ENCODE measurements at regions not wholly inside any gene's neighbourhood (a gene's known extent, or its start where the extent isn't known, plus 50 kb on each side); places are given as distances from the start of the nearest gene placed in this dataset.
"Not testable (repeated sequence)": the region's sequence is repeated elsewhere in the genome, so short reads cannot be mapped to it uniquely, and the experiment has no call there.

DNA sequence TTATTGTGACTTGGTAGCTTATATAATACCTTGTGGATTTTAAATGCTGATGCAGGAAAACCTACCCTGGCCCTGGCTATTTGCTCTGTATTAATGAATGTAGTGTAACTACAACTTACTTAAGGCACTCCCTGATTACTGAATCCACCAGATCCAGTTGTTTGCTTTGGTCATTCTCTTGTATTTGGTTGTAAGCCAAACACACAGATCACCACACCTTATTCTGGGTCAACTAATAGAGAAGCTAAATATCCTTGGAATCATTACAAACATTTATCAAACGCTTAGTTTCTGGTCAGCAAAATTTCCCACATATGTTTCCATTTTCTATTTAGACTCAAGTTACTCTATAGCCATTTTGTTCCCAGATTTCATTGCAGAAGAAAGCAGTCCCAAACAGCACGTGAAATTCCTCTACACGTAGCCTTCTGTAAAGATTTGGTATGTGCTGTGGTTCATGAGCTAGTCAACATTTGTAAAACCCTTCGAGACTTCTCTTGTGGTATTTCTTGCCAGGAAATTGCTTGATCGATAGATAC is 322.6 kb downstream of the MEX3B start:
- DNase-seq (ENCODE audit: low read depth): no peak

DNA sequence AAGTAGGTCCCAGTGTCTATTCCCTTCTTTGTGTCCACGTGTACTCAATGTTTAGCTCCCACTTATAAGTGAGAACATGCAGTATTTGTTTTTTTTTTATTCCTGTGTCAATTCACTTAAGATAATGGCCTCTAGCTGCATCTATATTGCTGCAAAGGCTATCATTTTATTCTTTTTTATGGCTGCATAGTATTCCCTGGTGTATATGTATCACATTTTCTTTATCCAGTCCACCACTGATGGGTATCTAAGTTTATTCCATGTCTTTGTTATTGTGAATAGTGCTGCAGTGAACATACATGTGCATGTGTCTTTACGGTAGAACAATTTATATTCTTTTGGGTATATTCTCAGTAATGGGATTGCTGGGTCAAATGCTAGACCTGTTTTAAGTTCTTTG is 329.4 kb downstream of the MEX3B start:
- not testable (repeated sequence) for DNase-seq (ENCODE audit: low read depth)

DNA sequence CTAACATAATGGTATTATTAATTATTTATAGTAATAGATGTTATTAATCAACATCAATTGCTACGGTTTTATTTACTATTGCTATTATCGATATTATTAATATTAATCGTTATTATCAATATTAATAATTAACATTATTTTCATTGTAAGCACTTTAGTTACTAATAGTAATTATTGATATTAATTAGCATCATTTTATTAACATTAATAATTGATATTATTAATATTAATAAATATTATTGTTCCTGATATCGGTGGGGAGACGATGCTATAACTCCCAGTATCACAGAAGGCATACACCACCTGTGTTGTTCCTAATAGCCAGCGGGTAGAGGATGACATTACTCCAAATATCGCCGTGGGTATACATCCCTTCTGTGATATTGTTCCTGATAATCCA is 335.5 kb downstream of the MEX3B start:
- DNase-seq (ENCODE audit: low read depth): no peak

DNA sequence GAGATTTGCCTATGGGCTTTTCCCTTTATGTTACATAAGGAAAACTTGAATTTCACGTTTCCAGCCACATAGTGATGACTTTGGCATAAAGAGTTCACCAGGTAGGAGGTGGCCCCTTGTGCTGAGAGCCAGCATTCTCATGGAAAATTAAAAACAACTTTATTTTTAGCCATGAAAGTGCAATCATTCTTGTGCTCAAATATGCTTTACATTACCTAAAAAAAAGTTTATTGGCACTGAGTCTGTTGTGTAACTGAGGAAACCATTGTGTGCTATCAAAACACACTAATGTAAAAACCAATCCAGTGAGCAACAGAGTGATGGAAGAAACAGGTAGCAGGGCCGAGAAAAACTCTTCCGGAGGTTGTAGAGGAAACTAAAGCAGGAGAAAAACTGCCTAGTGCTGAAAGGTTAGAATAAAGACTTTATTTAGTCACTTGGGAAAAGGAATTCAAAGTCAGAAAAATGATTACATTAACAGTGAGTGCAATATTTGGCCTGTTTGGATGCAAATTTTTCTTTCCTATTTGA is 332.9 kb upstream of the TMC3 start:
- not testable (repeated sequence) for DNase-seq (ENCODE audit: low read depth)

DNA sequence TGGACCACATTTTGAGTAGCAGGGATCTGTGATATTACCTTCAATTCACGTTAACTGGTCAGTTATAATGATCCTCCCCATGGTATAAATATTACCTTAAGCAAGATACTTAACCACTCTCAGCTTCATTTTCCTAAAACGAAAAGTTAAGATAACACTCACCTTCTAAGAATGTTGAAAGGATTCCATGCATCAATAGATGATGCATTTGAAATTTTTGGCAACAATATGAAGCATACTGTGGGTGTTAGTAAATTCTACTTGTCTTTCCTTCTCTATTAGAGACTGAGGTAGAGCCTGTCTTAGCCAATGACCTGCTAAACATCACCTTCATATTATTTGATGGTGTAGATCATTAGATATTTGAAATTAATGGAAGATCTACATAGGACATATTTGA is 331.7 kb upstream of the TMC3 start:
- not testable (repeated sequence) for DNase-seq (ENCODE audit: low read depth)

DNA sequence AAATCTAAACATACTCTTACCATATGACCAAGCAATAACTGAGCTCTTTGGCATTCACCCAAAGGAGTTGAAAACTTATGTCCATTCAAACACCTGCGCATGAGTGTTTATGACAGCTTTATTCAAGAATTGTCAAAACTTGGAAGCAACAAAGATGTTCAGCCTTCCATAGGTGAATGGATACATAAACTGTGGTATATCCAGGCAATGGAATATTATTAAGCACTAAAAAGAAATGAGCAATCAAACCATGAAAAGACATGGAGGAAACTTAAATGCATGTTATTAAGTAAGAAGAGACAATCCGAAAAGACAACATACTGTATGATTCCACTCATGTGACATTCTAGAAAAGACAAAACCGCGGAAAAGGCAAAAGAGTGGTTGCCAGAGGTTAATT is 312.0 kb upstream of the TMC3 start:
- no peak for DNase-seq (ENCODE audit: low read depth)

DNA sequence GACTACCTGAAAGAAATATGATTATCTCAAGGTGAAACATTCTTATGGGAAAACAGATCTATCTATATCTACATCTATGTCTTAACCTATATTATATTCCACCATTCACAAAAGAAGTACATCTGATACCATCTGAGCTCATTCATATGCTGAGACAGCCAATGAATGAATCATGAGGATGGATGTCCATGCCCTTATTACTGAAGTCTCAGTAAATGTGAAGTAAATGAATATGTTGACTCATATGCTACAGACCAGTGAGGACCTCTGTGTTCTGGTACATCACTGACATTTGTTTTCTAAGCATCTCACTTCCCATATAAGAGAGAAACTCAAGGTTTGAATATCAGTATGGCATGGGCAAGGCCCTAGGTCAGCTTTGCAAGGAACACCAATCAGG is 311.2 kb upstream of the TMC3 start:
- DNase-seq (ENCODE audit: low read depth): no peak

DNA sequence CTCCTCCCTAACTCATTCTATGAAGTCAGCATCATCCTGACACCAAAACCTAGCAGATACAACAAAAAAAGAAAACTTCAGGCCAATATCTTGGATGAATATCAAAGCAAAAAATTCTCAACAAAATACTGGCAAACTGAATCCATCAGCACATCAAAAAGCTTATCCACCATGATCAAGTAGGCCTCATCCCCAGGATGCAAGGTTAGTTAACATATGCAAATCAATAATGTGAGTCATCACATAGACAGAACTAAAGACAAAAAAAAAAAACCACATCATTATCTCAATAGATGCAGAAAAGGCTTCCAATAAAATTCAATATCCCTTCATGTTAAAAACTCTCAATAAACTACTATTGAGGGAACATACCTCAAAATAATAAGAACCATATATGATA is 306.8 kb upstream of the TMC3 start:
- no peak for DNase-seq (ENCODE audit: low read depth)

DNA sequence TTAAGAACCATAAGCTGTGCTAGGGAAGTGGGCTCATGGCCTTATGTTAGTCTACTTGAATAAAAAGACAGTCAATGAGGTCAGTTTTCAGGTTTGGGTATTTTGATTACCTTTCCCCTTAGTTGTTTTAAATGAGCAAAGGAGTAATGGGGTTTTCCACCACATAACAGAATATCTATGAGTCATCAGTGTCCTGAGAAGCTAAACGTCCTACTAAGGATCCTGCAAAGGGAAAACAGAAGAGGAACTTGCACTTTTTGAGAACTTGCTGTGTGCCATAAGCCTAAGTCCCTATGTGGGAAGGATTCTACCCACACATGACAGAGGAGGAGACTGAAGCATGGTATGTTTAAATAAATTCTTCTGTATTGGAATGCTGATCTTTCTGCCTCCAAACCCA is 292.8 kb upstream of the TMC3 start:
- DNase-seq (ENCODE audit: low read depth): peak; percentile 1

DNA sequence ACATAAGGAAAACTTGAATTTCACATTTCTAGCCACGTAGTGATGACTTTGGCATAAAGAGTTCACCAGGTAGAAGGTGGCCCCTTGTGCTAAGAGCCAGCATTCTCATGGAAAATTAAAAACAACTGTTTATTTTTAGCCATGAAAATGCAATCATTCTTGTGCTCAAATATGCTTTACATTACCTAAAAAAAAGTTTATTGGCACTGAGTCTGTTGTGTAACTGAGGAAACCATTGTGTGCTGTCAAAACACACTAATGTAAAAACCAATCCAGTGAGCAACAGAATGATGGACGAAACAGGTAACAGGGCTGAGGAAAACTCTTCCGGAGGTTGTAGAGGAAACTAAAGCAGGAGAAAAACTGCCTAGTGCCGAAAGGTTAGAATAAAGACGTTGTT is 287.0 kb upstream of the TMC3 start:
- DNase-seq (ENCODE audit: low read depth): no peak

DNA sequence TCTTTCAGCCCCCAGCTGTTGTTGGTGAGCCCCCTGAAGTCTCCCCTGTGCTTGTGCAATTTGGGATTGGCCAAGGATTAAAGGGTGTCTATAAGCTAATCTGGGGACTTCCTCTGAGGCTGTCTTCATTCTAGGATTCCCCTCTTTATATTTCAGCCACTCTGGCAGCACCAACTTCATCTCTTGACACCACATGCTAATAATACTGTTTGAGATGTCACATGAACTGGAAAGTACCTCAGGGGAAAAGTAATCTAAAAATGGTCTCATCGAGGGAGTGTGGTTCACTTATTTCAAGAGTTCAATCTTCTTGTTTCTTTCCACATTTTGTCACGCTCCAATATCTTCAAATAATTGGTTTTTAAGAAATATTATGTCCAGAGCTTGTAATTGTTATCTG is 279.2 kb upstream of the TMC3 start:
- no peak for DNase-seq (ENCODE audit: low read depth)

DNA sequence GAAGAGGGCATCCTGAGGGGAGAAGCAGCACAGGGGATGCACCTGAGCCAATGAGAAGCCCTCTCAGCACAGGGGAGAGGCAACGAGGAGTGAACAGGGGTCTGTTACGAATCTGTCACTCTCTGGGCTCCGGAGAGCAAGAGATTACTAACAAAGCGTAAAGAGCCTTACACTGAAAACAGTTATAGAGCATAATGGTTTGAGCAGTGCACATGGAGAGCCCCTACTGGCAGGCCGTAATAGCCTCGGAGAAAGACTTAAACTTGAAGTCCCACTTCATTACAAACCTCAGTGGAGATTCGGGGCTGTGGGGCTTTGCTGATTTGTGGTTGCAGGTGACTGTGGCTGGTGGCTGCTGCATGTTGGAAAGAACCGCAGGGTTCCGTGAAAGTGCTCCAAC is 271.5 kb upstream of the TMC3 start:
- DNase-seq (ENCODE audit: low read depth): no peak

DNA sequence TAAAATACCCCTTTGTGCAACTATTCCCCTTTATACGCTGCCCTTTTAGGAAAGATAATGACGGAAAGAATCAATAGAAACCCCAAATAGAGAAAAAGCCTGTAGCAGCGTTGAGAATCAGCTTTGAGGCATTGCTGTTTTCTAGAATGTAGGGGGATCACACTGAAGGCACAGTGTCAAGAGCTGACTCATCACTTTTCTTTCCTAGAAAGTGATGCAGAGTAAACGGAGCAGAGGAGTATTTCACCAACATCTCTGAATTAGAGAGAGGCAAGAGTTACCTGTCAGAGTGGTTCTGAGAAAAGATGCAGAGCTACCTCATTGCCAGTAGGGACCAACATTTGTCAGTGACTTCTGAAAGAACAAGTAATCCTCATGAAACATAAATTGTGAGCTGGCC is 269.8 kb upstream of the TMC3 start:
- no peak for DNase-seq (ENCODE audit: low read depth)

DNA sequence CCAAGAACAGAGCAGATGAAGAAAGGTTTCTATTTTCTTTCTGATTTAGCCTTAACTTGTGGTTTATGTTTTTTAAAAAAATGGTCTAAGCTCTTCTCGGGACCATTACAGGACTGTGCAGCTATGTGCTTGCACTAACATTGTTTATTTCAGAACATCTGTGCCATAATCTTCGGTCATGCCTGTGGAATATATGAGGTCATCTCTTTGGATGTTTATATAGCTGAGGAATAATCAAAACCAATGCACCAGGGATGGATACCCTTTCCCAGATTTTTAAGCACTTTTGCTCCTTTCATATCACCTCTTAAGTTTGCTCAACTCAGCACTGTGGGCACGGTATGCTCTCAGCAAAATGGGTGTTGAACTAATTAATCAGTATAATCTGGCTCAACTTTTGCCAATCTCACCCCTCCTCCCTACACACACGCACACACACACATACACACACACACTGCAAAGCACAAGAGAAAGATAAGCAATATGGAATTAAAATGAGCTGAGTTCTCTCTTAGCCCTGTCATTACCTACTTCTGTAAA is 268.5 kb upstream of the TMC3 start:
- peak; percentile 37 for DNase-seq (ENCODE audit: low read depth)

DNA sequence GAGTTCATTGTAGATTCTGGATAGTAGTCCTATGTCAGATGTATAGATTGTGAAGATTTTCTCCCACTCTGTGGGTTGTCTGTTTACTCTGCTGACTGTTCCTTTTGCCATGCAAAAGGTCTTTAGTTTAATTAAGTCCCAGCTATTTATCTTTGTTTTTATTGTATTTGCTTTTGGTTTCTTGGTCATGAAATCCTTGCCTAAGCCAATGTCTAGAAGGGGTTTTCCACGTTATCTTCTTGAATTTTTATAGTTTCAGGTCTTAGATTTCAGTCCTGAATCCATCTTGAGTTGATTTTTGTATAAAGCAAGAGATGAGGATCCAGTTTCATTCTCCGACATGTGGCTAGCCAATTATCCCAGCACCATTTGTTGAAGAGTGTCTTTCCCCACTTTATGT is 262.1 kb upstream of the TMC3 start:
- DNase-seq (ENCODE audit: low read depth): not testable (repeated sequence)

DNA sequence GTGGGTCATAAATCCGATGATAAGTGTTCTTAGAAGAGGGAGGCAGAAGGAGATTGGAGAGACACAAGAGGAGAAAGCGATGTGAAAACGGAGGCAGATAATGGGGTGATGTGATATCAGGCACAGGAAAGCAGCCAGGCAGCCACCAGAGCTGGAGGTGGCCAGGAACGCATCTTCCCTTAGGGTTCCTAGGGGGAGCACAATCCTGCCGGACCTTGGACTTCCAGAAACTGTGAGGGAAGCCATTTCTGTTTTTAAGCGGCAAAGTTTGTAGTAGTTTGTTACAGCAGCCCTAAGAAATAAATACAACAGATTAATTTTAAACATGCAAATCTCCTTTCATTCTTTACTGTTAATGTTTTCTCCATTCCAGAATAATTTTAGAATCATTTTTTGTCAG is 259.9 kb upstream of the TMC3 start:
- no peak for DNase-seq (ENCODE audit: low read depth)

DNA sequence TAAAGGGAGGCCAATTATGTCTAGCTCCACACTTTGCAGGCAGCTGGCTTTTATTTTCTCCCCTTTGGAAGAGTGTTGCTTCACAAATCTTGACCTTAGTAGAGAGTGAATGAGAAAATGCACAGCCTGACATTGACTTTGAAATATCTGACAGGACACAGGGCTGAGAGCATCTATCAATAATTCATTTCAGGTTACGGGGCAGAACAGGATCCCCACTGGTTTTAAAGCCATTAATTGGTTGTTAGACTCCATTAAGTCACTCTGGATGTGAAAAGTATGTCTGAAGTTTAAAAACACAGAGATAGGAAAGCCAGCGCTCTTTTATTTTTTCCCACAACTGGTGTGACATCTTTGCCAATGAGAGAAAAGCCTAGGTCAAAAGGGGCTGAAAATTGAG is 251.9 kb upstream of the TMC3 start:
- no peak for DNase-seq (ENCODE audit: low read depth)

DNA sequence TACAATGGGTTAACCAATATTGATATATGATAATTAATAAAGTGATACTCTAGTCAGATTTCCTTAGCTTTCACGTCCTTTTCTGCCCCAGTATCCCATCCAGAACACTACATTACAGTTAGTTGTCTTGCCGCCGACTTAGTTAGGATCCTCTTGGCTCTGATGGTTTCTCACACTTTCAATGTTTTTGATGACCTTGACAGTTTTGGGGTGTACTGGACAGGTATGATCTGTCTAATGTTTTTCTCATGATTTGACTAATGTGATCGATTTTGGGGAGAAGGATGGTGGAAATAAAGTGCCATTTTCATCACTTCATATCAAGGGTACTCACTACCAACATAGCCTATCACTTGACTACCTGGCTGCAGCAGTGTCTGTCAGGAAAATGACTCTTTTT is 245.0 kb upstream of the TMC3 start:
- no peak for DNase-seq (ENCODE audit: low read depth)

DNA sequence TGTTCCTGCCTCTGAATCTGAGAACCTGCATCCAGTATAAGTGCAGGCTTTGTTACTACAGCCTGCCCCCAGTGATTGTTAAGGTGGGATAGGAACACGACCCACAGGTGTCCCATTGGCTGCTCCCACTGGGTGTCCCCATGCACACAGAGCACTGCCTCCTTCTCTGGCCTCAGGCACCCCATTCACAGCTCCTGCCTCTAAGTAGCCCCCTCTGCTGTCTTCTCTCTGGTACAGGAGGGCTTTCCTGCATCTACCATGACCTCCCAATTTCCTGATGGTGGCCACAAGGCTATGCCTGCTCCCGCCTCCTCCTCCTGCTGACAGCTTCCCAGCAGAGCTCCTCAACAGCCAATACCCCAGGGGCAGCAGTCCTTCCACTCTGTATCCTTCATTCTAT is 238.6 kb upstream of the TMC3 start:
- DNase-seq (ENCODE audit: low read depth): no peak

DNA sequence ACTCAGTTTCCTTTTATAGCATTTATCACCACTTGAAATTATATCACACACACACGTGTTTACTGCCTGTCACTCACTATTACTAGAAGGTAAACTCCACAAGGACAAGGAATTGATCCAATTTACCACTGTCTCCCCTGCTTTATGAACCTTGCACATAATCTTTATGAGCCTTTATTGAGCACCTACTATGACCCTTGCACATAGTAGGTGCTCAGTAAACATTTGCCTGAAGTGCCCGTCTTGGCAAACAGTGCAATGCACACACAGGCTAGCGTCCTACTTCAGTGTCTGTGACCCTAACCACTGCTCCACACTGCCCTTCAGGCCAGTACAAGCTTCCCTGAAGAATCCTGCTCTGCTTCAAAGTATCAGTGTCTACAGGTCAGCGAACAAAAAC is 237.7 kb upstream of the TMC3 start:
- no peak for DNase-seq (ENCODE audit: low read depth)

DNA sequence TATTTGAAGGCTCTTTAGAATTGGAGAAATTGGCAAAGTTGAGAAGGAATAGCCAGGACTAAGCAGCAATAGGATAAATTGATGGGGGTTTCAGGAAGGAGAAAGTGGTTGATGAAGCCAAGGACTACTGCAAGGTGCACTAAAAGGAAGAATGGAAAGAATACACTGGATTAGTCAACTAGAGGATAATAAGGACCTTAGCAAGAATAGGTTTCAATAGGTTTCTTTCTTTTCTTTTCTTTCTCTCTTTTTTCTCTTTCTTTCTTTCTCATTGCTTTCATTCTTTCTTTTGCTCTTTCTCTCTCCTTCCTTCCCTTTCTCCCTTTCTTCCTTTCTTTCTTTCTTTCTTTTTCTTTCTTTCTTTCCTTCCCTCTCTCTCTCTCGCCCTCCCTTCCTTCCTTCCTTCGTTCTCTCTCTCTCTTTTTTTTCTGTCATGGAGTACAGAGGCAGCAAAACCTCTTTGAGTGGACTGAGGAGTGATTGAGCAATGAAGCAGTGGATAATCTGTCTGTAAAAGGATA is 234.4 kb upstream of the TMC3 start:
- DNase-seq (ENCODE audit: low read depth): no peak

DNA sequence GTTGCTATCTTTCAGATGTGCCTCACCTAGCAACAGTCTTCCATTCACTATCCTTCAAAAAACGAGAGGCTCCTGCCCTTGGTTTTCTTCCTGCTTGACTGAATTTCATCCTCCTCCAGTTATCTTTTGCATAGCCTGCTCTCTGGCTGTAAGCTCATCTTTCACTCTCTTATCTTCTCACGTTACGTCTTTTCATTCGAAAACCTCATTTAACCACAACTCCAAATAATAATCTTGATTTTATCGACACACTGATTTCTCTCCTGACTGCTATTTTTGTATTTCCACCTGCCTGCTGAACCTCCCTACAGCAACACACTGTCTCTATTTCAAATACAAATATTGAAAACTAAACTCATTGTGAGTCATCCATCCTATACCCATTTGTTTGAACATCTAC is 230.7 kb upstream of the TMC3 start:
- no peak for DNase-seq (ENCODE audit: low read depth)

DNA sequence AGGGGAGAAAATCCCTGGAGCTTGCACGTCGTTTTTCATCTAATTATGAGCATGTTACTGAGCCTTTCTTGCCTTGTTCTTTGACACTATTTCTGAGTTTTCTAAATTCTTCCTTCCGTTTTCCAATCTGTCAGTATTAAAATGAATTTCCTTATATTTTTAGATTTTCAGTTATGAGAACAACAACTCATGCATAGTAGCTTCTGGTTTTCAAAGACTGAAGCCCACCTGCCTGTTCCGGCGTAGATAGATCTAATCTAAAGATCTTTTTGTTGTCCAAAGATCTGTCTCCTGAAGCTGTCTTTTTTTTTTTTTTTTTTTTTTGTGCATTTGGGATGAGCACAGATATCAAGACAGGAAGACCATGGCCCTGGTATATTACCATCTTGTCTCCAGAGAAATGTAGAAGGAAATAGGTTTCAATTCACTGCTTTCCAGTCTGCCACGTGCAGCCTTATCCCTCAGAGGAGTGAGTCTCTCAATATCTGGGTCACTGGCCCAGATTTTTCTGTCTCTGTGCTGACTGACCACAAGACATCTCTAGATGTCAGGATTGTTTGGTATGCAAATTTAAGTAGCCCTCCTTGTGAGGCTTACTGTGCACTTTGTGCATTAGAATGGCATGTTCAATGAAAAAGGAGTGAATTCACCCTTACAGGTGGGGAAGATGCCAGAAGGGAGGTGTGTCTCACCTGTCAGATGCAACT is 222.3 kb upstream of the TMC3 start:
- DNase-seq (ENCODE audit: low read depth): no peak

DNA sequence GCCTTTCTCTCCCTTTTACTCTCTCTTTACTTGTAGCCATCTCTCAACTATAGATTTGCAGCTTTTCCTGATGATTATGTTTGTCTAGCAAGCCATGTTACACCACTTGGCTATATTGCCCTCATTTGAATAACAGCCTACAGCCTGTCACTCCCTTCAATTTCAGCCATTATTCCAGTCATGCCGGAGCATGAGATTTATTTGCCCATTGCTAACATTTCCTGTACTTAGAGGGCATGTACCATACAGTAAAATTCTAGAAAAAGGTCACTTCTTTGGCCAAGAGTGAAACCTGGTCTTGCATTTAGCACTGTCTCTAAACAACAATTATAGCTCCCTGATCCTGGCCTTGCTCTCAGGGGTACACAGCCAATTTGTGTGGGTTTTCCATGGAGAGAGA is 221.7 kb upstream of the TMC3 start:
- DNase-seq (ENCODE audit: low read depth): no peak

Data from iris pigment epithelial cell (primary cell).